HG03103 (cell line): ENCODE measurements at regions not wholly inside any gene's neighbourhood (a gene's known extent, or its start where the extent isn't known, plus 50 kb on each side); places are given as distances from the start of the nearest gene placed in this dataset.
"Not testable (repeated sequence)": the region's sequence is repeated elsewhere in the genome, so short reads cannot be mapped to it uniquely, and the experiment has no call there.

Experiments
- ATAC-seq: cut with Tn5 transposase; IDR thresholded peaks from one replicate; pipeline ENCODE4 v1.9.1; 2021; ENCODE audit warnings: low read depth; ENCODE audit not compliant: unreplicated experiment

DNA sequence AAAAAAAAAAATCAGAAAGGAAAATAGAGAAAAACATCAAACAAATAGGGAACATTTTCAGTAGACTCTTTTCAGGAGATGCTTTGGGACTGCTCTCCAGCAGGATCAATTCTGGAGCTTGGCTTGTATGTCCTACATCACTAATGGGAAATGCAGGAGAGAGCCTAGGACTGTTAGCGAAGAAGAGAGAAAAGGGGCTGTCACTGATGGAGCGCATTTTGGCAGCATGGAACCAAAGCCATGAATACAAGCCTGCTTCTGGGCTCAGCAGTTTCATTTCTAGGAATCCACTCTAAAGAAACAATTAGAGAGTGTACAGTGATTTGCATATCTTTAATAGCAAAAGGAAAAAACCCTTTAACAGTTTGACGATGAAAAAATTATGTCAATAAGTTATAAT, 203.9 kb downstream of the NUFIP1 start:
- ATAC-seq = no peak

DNA sequence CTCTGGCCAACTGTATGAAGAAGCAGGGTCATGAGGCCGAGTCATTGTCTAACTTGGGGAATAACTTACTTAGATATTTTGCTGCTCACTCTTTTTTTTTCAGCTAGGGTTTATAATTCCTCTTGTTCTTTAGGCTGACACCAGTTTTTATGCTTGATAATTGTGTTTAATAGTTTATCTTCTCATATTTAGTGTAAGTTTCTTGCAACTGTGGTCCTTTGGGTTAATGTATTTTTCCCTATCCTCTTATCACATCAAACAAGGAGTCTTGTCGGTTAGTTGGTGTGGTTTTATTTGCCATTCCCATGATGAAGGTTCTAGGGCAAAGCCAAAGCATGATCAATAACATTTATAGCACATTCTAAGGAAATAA, 204.6 kb downstream of the NUFIP1 start:
- ATAC-seq = no peak

DNA sequence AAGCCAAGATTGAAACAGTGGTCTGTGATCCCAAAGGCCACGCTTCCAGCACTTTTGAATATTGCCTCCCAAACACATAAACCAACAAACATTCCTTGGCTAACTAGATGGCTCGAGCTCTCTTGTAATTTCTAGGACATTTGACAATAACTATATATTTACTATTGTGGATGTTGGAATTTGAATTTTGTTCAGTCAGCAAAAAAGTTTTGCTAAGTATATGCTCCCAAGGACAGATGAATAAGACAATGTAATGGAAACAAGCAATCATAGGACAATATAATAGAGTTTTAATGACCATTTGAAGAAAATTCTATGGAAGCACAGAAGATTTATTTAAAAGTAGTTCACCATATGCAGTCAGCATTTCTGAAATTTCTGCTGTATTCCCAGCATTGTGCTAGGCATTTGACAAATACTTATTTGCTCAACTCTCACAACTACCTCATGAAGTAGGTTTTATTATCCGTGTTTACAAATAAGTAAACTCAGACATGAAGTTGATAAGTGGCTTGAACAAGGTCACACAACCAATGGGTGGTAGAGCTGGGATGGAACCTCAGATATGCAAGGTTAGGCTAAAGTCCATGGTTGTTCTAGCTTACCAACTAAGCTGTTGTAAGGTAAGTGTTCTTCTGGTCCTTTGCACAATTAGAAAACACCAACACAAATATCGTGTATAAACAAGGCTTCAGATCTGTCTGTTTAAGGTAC, 205.1 kb downstream of the NUFIP1 start:
- ATAC-seq = no peak

DNA sequence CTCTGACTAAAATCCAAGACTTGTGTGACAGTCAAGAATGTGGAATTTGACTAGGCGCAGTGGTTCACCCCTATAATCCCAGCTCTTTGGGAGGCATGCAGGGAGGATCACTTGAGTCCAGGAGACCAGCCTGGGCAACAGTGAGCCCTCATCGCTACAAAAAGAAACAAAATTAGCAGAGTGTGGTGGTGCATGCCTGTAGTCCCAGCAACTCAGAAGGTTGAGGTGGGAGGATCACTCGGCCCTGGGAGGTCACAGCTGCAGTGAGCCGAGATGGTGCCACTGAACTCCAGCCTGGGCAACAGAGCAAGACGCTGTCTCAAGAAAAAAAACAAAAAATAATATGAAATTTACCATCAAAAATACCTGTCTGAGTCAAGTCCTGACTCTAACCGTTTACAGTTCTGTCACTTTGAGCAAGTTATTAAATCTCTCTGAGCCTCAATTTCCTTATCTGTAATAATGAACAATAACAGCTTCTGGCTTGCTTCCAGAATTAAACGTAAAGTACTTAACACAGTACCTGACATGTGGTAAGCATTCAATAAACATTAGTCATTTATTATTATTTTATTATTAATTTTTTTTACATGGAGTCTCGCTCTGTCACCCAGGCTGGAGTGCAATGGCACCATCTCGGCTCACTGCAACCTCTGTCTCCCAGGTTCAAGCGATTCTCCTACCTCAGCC, 204.6 kb upstream of the TSC22D1 start:
- ATAC-seq = no peak

DNA sequence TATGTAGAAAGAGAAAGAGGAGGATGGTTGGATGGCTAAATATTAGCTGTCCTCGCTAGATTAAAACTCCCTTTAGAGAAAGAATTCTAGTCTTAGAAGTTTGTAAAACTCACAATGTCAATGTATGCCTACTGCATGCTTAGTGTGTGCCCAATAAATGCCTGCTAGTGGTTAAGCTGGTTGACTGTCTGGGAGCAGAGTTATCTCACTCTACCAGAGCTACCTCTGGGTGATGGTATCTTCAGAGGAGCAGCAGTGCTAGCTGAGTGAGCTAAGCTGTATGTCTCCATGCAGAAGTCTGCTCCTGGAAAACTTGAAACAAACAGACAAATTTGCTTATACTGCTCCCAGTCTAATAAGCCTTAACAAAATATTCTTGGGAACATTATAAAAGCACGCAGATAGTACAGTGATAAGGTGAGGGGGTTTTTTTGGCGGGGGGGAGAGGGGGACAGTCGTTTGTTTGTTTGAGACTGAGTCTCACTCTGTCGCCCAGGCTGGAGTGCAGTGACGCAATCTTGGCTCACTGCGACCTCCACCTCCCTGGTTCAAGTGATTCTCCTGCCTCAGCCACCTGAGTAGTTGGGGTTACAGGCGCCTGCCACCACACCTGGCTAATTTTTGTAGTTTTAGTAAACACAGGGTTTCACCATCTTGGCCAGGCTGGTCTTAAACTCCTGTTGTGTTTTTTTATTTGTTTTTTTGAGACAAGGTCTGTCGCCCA, 202.8 kb upstream of the TSC22D1 start:
- ATAC-seq = no peak

DNA sequence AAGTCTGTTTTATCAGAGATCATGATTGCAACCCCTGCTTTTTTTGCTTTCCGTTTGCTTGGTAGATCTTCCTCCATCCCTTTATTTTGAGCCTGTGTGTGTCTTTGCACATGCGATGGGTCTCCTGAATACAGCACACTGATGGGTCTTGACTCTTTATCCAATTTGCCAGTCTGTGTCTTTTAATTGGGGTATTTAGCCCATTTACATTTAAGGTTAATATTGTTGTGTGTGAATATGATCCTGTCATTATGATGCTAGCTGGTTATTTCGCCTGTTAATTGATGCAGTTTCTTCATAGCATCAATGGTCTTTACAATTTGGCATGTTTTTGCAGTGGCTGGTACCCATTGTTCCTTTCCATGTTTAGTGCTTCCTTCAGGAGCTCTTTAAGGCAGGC, 199.2 kb upstream of the TSC22D1 start:
- ATAC-seq = not testable (repeated sequence)

DNA sequence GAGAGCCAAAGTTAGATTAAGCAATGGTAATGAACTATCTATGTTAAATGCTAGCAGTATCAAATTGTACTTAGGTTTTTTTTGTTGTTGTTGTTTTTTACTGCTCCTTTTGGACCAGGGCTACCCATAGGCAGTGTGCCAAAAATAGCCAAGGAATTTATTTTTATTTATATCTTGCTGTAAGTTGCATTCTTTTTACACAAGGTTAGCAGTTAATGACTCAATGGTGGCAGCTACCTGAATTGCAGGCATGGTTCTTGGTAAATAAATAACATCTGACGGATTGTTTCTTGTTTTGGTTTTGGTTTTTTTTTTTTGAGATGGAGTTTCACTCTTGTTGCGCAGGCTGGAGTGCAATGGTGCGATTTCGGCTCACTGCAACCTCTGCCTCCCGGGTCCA, 194.8 kb upstream of the TSC22D1 start:
- ATAC-seq = no peak

DNA sequence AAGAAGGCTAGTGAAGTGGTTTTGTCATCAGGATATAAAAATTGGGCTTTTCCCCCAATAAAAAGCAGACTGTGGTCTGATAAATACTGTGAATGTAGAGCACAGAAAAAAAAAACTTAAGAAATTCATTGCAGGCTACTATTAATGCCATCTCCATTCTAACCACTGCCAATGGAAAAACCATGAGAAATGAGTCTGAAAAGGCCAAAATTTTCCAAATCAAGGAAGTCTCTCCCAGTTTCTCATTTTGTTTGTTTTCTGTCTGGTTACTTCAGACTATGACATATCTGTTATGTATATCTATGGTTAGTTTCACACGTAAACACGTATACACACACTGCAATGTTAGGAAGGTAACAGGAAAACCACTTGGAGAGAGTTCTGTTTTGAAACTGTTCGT, 193.6 kb upstream of the TSC22D1 start:
- ATAC-seq = no peak

DNA sequence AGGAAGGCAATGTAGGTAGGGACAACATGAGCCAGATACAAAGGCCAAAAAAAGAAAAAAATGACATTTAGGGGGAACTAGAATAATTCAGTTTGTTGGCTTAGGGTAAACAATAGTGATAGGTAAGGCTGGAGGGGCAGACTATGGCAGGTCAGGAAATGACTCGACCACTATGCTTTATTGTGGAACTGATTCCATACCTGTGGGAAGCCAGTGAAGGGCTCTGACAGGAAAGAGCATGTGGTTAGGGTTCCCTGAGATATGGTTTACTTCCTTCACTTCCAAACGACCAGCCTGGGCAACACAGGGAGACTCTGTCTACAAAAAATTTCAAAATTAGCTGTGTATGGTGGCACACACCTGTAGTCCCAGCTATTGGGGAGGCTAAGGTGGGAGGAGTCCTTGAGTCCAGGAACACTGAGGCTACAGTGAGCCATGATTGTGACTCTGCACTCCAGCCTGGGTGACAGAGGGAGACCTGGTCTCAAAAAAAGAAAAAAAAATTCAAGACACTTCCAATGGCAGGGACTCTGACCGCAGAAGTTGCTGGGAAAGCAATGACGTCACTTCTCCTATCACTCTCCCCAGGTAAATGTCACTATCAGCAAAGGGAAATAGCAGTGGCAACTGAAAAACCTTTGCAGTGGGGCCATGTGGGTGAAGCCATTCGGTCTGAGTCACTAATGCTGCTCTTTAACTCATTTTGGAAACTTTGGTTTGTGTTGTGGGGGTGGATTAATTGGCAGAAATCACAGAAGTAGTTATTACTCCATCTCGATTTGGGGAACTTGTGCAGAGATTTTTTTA, 192.8 kb upstream of the TSC22D1 start:
- ATAC-seq = no peak

DNA sequence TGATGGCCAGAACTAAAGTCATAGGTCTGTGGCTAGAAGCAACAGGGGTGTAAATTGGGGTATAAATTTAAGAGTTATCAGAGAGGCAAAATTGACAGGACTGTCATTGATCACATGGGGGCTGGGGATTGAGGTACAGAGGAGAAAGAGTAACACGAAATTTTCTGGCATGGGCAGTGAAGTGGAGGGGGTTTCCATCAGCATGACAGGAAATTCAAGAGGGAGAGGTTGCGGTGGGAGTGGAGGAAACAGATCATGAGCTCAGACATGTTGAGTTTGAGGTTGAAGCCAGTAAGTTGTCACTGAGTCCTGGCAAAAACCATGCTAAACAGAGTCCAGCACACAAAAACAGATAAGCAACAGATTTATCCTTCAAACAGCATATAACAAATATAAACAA, 192.1 kb upstream of the TSC22D1 start:
- ATAC-seq = no peak

DNA sequence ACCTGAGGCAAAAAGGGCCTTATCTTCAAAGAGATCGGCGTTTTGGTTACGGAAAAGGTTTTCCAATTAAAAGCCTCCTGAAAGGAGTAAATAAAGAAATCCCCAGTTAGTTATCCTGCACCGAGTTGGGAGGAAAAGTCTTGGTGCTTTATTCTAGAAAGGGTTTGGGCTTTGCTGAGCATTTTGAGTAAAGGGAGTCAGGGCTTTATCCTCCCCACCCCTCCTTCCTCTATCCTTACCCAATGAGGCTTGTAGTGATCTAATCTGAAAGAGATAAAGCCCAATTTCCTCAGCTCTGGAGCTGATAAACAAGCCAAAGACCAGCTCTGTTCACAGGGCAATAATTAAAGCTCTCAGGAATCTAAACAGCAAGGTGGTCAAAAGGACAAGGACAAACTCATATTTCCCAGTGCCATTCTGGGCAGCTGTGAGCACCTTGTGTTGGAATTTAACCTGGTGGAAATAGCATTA, 188.9 kb upstream of the TSC22D1 start:
- no peak for ATAC-seq

DNA sequence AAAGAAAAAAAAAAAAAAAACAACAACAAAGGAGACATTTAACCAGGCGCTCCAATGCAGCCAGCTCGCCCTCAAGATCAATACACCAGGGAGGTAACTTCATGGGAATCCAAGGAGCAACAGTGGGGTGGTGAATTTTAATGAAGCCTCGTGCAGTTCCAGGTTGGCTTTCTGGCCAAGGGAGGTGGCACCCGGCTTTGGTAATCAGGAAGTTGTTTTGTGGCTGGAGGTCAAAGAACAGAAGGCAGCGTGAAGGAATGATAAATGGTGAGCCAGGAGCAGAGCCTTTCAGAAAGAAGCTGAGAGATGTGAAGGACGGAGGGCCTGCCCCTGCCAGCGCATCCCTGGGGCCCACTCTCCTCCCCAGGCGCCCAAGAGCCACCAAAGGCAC, 188.2 kb upstream of the TSC22D1 start:
- no peak for ATAC-seq

DNA sequence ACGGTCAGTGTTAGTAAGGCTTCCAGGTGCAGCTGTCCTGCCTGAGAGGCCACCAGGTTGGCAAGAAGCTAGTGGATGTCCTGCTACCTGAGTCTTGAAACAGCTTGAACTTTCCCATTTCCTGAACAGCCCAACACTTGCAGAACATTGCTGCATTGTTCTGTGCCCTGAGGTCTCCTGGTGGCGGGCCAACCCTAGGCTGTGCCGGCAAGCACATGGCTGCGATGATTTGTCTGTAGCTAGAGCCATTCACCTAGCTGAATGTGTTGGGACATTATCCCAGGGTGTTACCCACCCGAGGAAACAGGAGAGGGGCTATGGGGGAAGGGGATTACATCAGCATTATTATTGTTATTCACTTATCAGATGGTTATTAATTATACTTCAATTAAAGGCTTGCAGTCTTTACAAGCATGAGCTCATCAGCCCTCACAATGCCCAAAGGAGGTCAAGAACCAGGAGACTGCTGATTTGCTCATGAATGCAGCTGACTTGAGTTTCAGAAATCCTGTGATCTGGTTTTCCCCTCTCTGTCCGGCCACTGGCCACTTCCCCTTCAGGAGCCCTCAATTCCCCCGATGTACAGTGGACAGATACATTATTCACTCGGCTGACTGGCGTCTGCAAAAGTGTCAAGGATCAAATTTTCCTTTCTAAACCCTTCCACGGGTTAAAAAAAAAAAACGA, 187.6 kb upstream of the TSC22D1 start:
- no peak for ATAC-seq

DNA sequence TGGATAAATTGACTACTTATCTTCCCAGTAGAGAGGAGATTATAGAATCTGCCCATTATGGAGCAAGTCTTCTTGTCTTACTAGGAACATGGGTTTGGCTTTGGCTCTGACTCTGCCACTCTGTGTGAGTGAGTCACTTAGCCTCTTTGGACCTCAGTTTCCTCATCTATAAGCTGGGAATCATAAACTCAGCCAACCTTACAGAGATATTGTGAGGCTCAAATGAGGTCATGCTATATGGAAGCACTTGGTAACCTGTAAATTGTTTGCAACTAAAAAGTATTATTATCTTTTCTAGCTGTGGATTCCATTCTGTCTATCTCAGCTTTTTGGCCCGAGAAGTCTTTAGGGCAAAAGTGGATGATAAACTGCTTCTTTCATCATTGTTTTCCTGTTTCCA, 186.8 kb upstream of the TSC22D1 start:
- no peak for ATAC-seq

DNA sequence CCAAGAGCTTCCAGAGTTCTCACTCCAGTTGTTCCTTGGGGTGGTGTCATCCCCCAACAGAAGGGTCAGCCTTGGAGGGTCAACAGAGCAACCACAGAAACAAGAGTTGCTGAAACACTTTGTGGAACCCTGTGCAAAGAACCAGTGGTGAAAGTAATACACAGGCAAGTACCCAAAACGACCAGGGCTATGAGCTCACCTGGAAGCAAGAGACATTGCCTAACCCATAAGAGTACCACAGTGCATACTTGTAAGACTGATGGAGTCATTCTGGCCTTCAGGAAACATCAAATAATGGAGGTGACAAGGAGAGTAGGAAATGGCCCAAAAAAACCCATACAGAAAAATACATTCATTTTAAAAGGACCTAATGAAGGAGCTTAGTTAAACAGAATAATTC, 184.3 kb upstream of the TSC22D1 start:
- no peak for ATAC-seq

DNA sequence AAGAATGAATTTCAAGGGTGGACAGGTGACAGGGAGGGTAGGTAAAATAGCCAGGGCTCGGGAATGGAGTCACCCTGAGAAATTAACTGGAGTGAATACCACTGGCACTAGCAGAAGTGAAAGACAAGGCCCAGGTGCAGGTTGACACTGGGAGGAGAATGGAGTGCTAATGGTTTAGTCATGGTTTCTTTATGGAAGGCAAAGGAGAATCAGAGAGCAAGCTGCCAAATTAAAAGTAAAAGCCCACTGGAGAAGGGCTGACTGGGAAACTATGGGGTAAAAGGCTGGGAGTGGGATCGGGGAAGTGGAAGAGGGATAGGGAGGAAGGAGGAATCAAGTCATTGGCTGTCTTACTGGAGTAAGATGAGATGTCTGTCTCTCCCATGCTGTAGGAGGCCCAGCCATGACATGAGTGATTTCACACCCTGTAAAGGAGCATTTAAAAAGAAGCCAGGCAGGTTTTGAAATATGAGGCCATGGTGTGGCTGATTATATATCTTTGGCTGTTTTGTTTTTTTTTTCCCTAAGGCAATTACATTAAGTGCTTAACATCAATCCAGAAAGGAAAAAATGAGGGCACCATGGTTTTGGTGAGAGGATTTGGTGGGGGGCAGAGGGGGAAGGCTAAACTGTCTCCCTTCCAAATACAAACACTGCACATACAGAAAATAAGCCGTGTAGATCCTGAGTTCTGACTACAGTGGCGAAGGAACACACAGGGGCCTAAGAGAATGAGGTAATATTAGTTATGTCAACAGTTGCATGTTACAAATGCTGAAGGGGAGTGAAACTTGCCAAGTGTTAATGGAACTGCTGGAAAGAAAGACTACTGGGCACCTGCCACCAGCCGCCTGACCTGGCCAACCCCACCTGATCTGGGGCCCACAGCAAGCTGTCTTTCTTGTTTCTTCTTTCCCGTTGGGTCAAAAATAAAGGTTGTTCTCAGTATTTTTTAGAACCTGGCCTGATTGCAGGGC, 183.5 kb upstream of the TSC22D1 start:
- ATAC-seq = no peak

DNA sequence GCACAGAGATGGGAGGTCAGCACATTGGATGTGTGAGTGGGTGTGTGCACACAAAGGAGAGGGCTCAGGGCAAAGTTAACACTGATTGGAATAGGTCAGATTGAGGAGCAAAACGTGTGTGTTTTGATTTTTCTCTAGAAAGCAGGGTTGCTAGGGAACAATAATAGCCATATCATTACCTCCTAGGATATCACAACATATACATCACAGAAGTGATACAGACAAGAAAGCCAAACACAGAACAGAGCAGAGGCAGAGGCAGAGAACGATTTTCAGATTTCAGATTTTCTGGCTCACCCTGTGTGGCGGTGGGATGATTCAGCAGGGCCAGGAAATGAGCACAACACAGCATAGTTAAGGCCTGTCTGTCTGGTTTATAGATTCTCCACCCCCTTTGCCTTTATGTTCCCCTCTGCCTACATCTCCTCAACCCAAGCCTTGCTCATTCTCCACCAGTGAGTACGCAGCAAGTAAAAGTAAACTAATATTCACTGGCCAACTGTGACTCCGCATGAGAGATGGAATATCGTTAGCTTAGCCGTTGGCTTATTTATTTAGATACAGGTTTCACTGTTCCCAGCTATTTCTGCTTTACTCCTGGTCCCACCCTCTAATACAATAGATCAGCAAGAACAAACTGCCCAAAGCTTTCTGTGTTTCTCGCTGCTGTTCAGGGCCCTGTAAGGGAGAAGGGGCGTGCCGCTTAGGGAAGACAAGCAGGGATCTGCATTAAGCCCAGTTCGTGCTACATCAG, 182.7 kb upstream of the TSC22D1 start:
- ATAC-seq = no peak

DNA sequence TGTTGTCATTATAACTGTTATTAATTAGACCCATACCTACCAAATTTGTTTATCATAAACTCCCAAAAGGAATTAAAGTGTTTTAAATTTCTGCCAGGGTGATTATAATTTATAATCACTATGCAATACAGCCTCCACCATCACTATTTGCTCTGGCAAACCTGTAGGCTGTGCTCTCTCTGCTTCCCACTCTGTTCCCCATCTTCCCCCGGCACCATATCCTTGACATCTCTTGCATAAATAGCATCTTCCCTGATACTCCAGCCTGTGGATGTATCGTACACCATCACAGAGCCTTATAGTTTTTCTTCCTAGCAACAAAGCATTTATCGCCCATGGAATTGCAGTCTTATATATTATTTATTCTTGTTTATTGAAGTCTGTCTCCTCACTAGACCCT, 181.5 kb upstream of the TSC22D1 start:
- no peak for ATAC-seq
